Nephron (organoid): ENCODE measurements at regions not wholly inside any gene's neighbourhood (a gene's known extent, or its start where the extent isn't known, plus 50 kb on each side); places are given as distances from the start of the nearest gene placed in this dataset.
"Not testable (repeated sequence)": the region's sequence is repeated elsewhere in the genome, so short reads cannot be mapped to it uniquely, and the experiment has no call there.

Source experiments
- H3K27ac Mint-ChIP-seq, 3 experiments: 2 replicates each; pipeline ENCODE4 v1.8.0; 2020; ENCODE audit warnings: mixed read lengths in 3 of 3, mild to moderate bottlenecking in 2 of 3, moderate library complexity in 1 of 3
- H3K27me3 Mint-ChIP-seq: 2 replicates; pipeline ENCODE4 v1.8.0; 2021; ENCODE audit warnings: low read depth, mild to moderate bottlenecking, moderate library complexity, mixed read lengths
- H3K36me3 Mint-ChIP-seq: 2 replicates; pipeline ENCODE4 v1.8.0; 2020; ENCODE audit warnings: low read depth, mixed read lengths
- H3K4me1 Mint-ChIP-seq: 2 replicates; pipeline ENCODE4 v1.8.0; 2020; ENCODE audit warnings: mixed read lengths
- H3K4me3 Mint-ChIP-seq, 3 experiments: 2 replicates each; pipeline ENCODE4 v1.8.0; 2020; ENCODE audit warnings: mild to moderate bottlenecking in 3 of 3, mixed read lengths in 3 of 3, moderate library complexity in 2 of 3
- H3K9me3 Mint-ChIP-seq: 2 replicates; pipeline ENCODE4 v1.8.0; 2020; ENCODE audit warnings: mixed read lengths
- CTCF ChIP-seq, 3 experiments: fragments of 200-600 bp; sonication (generic); IDR thresholded peaks; one replicate each; pipeline ENCODE4 v1.5.0; 2021; ENCODE audit warnings: antibody characterized with exemption in 3 of 3; ENCODE audit not compliant: unreplicated experiment in 3 of 3

GRCh38 chr3:48068886-48069285, 52.7 kb upstream of the MAP4 start:
- no peaks in the 10 kb centered on the region for H3K27me3 Mint-ChIP-seq
- peaks cover 40% of the 10 kb centered on the region for H3K4me1 Mint-ChIP-seq
- TF ChIP-seq CTCF (IDR thresholded peaks at IDR 0.05; ENCODE audit: unreplicated experiment in 3 of 3), result no peak
- H3K9me3 Mint-ChIP-seq, result no peaks in the 10 kb centered on the region
- no peak overlapping the region for H3K4me3 Mint-ChIP-seq
- H3K27ac Mint-ChIP-seq, result peak overlapping the region; percentile 27 to 42 (median 30)
- peaks cover 17% of the 10 kb centered on the region for H3K36me3 Mint-ChIP-seq

- not testable (repeated sequence) for H3K9me3 Mint-ChIP-seq, H3K4me3 Mint-ChIP-seq, H3K27me3 Mint-ChIP-seq, H3K27ac Mint-ChIP-seq
- H3K4me1 Mint-ChIP-seq, result peaks cover 41% of the 10 kb centered on the region
- peaks cover 19% of the 10 kb centered on the region for H3K36me3 Mint-ChIP-seq
These were observed 52.1 kb upstream of the MAP4 start for GRCh38 chr3:48068320-48068719.

- peaks cover 3% of the 10 kb centered on the region for H3K9me3 Mint-ChIP-seq
- peaks cover 25% of the 10 kb centered on the region for H3K36me3 Mint-ChIP-seq
- peaks cover 36% of the 10 kb centered on the region for H3K4me1 Mint-ChIP-seq
- H3K27me3 Mint-ChIP-seq, result no peaks in the 10 kb centered on the region
- H3K4me3 Mint-ChIP-seq, result no peak overlapping the region
- H3K27ac Mint-ChIP-seq, result no peak overlapping the region
- no peak for TF ChIP-seq CTCF (IDR thresholded peaks at IDR 0.05; ENCODE audit: unreplicated experiment in 3 of 3)
These were observed 51.1 kb upstream of the MAP4 start for GRCh38 chr3:48067271-48067670.
